Nephron progenitor cell (in vitro differentiated cells): ENCODE measurements at regions not wholly inside any gene's neighbourhood (a gene's known extent, or its start where the extent isn't known, plus 50 kb on each side); places are given as distances from the start of the nearest gene placed in this dataset.

Experiments
- DNase-seq: peaks from one replicate; pipeline ENCODE4 v3.0.0; 2021
- H3K27ac Mint-ChIP-seq: 2 replicates; pipeline ENCODE4 v1.8.0; 2021; ENCODE audit warnings: mild to moderate bottlenecking, moderate library complexity, mixed read lengths
- H3K27me3 Mint-ChIP-seq: 2 replicates; pipeline ENCODE4 v1.8.0; 2021; ENCODE audit warnings: mild to moderate bottlenecking, low read depth, mixed read lengths; ENCODE audit not compliant: poor library complexity
- H3K36me3 Mint-ChIP-seq: 2 replicates; pipeline ENCODE4 v1.8.0; 2021; ENCODE audit warnings: low read depth, mixed read lengths
- H3K4me1 Mint-ChIP-seq: 2 replicates; pipeline ENCODE4 v1.8.0; 2021; ENCODE audit warnings: mixed read lengths
- H3K4me3 Mint-ChIP-seq: 2 replicates; pipeline ENCODE4 v1.8.0; 2021; ENCODE audit warnings: mild to moderate bottlenecking, moderate library complexity, mixed read lengths
- H3K9me3 Mint-ChIP-seq: 2 replicates; pipeline ENCODE4 v1.8.0; 2021; ENCODE audit warnings: mild to moderate bottlenecking, moderate library complexity, mixed read lengths
- TF ChIP-seq, protein P1 (sequence below): fragments of 200-600 bp; sonication (generic); IDR thresholded peaks from 2 replicates; pipeline ENCODE4 v1.5.0; 2021; ENCODE audit warnings: antibody characterized with exemption

DNA sequence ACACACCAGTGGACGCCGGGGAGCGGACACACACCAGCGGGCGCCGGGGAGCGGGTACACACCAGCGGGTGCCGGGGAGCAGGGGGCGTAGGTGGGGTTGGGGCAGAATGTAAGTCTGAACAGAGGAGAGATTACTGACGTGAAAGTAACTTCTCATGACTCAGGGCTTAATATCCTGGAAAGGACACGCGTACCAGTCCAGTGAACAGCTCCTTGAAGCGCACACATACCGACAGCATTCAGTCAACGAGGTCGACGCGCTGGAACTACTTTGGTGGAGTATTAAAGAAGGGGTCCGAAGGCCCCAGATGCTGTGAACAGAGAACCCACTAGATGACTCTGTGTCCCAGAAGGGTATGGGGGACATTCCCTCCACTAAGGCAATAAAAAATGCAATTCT is 129.6 kb downstream of the ENGASE start:
- Mint-ChIP-seq H3K4me3 (no peak overlapping the region), H3K9me3 (no peaks in the 10 kb centered on the region), H3K27me3 (peaks cover 52% of the 10 kb centered on the region), H3K36me3 (no peaks in the 10 kb centered on the region), H3K4me1 (peaks cover 33% of the 10 kb centered on the region), H3K27ac (no peak overlapping the region)
- no peak for DNase-seq
- TF ChIP-seq, protein P1, sequence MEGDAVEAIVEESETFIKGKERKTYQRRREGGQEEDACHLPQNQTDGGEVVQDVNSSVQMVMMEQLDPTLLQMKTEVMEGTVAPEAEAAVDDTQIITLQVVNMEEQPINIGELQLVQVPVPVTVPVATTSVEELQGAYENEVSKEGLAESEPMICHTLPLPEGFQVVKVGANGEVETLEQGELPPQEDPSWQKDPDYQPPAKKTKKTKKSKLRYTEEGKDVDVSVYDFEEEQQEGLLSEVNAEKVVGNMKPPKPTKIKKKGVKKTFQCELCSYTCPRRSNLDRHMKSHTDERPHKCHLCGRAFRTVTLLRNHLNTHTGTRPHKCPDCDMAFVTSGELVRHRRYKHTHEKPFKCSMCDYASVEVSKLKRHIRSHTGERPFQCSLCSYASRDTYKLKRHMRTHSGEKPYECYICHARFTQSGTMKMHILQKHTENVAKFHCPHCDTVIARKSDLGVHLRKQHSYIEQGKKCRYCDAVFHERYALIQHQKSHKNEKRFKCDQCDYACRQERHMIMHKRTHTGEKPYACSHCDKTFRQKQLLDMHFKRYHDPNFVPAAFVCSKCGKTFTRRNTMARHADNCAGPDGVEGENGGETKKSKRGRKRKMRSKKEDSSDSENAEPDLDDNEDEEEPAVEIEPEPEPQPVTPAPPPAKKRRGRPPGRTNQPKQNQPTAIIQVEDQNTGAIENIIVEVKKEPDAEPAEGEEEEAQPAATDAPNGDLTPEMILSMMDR, result no peak

DNA sequence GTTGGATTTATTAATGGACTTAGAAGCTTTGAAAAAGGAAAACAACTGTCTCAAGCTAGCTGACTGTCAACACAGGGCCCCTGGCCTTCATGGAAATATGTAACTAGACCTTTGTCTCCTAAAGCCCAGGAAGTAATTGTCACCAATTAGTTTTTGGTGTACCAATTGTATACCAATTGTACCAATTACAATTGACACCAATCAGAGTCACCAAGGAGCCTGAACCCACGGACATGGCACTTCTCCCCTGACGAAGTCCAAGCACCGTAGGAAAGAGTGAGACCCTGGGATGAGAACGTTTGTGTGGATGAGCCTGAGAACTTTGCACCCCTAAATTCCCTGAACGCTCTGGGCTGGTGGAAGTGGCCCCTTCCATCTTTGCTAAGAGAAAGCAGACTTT is 129.0 kb downstream of the ENGASE start:
- no peaks in the 10 kb centered on the region for H3K36me3 Mint-ChIP-seq
- peaks cover 33% of the 10 kb centered on the region for H3K4me1 Mint-ChIP-seq
- peaks cover 51% of the 10 kb centered on the region for H3K27me3 Mint-ChIP-seq
- no peaks in the 10 kb centered on the region for H3K9me3 Mint-ChIP-seq
- no peak for DNase-seq
- H3K27ac Mint-ChIP-seq, result no peak overlapping the region
- no peak overlapping the region for H3K4me3 Mint-ChIP-seq
- TF ChIP-seq, protein P1, result no peak

DNA sequence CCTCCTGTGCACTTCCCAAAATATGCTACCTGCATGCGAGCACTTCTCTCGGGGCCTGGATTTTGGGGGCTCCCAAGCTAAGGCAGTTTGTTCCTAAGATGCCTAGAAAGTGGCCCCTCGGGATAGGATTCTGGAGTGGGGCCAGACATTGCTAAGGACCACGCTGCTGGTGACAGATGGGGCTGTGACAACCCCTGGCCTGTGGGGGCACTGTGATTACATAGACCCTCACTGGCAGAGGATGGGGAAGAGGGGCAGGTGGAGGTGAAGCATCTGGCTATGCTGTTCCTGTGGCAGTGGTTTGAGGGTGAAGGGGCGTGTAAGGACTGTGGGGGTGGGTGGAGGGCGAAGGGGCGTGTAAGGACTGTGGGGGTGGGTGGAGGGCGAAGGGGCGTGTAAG is 128.4 kb downstream of the ENGASE start:
- H3K27me3 Mint-ChIP-seq, result peaks cover 54% of the 10 kb centered on the region
- H3K9me3 Mint-ChIP-seq, result no peaks in the 10 kb centered on the region
- no peak for DNase-seq
- H3K4me3 Mint-ChIP-seq, result no peak overlapping the region
- H3K4me1 Mint-ChIP-seq, result peaks cover 32% of the 10 kb centered on the region
- no peak overlapping the region for H3K27ac Mint-ChIP-seq
- no peaks in the 10 kb centered on the region for H3K36me3 Mint-ChIP-seq
- TF ChIP-seq, protein P1, result no peak

DNA sequence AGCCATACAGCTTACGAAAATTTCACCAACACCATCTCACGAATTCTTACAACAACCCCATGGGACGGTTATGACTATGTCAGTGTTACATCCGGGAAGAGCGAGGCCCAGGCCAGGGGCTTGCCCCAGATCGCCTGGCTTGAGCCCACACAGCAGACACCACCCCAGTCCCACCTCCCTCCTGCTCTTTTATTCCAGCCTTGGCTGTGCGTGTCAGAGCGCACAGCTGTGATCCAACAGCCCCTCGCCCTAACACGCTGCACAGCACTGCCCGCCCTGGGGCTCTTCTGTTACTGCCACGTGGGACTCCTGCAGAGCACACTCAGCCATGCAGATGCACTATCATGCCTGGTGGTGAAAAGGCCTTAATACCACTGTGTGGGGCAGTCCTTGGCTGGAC is 127.9 kb downstream of the ENGASE start:
- Mint-ChIP-seq H3K27me3 (peaks cover 60% of the 10 kb centered on the region), H3K36me3 (no peaks in the 10 kb centered on the region), H3K9me3 (no peaks in the 10 kb centered on the region), H3K4me1 (peaks cover 28% of the 10 kb centered on the region), H3K4me3 (no peak overlapping the region), H3K27ac (no peak overlapping the region)
- no peak for DNase-seq
- TF ChIP-seq, protein P1, result no peak

DNA sequence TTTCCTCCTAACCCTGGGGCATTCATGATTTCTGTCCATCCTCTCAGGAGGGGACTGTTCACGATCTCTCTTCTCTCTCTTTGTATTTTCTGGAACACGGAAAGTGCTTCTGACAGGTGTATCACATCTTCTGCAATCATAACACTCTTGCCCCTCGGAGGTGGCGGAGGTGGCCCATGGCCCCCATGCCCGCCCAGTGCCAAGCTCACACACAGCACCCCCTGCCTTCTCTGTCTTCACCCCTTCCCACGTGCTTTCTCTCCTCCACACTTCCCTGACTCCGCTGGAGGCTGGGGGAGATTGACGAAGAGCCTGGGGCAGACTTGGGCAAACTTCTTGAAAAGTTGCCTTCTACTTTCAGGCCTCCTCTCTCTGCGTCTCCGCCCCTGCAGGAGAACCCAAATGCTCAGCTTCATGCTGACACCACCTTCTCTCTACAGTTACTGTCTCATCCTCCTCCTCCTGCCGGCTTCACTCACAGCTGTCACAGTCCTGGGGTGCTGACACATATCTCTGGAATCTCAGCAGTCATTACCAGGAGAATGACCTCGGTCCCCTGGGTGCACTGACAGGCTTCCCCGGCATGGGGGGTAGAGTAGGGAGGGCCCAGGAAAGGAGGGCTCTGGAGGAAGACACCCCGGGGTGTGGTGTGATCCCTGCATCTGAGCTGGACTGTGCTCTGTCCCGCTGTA is 127.1 kb downstream of the ENGASE start:
- Mint-ChIP-seq H3K36me3 (no peaks in the 10 kb centered on the region), H3K9me3 (no peaks in the 10 kb centered on the region), H3K4me1 (peaks cover 28% of the 10 kb centered on the region), H3K27me3 (peaks cover 63% of the 10 kb centered on the region), H3K27ac (peak overlapping the region; percentile 25), H3K4me3 (peak overlapping the region; percentile 16)
- TF ChIP-seq, protein P1, result no peak
- DNase-seq, result no peak

DNA sequence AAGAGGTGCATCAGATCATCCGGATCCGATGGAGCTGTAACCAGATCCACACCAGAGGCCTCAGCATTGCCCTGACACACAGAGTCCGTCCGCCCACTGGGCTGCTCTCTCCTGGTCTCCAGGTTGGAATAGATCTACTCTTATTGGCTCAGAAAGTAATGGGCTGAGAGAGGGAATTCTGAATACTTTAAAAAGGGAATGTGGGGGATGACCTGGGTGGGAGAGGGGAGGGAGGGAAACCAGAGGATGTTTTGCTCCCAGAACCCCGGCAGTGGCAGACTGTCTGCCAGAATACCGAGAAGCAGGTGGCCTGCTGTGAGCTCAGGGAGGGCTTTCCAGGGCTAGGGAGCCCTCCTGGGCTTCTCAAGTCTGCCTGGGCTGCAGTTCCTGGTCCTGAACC is 126.5 kb downstream of the ENGASE start:
- Mint-ChIP-seq H3K4me1 (peaks cover 28% of the 10 kb centered on the region), H3K4me3 (peak overlapping the region; percentile 10), H3K36me3 (no peaks in the 10 kb centered on the region), H3K9me3 (no peaks in the 10 kb centered on the region), H3K27ac (peak overlapping the region; percentile 31), H3K27me3 (peaks cover 65% of the 10 kb centered on the region)
- no peak for DNase-seq
- TF ChIP-seq, protein P1, result no peak
